NCI-H774 (cell line): ENCODE measurements at regions not wholly inside any gene's neighbourhood (a gene's known extent, or its start where the extent isn't known, plus 50 kb on each side); places are given as distances from the start of the nearest gene placed in this dataset.
"Not testable (repeated sequence)": the region's sequence is repeated elsewhere in the genome, so short reads cannot be mapped to it uniquely, and the experiment has no call there.

Experiments
- DNase-seq: peaks from one replicate; lab custom pipeline; 2025; lab: John Stamatoyannopoulos, UW

GRCh38 chr11:98036810-98037209 lies 983.9 kb upstream of the CNTN5 start:
- DNase-seq = no peak

DNA sequence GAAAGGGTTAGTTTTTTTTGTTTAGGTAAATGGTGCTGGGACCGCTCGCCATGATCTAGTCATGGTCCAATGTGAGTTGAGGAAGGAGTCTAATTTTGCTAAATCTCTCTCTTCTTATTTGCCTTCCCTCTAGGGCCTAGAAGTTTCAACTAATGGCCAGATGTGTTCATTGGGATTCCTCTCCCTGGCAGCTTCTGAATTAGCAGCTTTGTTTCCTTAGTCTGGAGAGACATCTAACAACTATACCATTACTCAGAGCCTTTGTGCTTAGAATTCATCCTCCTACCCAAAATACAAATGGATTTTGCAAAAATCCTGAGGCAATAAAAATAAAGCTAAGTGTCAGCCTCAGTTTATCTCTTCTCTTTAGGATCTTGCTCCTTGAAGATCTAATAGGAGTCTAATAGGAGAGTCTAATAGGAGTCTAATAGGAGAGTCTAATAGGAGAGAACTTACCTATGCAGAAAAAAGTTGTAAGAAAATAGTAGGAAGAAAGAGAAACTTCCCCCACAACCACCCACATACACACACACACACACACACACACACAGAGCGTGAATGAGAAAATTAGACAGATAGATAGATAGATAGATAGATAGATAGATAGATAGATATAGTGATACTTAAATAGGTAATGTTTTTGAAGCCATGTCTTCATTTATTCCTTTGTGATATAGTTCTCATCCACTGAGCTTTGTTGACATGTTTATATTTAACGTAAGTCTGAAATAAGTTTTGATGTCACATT lies 980.5 kb upstream of the CNTN5 start:
- DNase-seq = no peak

DNA sequence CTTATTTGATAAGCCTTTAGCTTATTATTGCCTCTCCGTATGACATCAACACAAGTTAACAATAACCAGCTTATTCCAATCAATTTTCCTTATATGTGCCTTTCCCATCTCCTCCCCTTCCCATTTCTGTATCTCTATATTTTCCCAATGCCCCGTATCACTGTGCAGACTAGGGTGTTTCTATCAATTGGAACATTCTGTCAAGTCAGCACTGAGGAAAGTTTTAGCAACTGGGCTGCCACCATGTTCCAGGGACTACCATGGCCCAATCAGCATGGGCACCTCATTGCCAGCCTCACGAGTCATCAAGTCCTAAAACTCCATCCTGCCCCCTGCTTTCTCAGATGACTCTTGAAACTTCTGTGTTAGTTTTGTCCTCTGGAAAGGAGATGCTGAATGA lies 973.1 kb upstream of the CNTN5 start:
- DNase-seq = no peak

- no peak for DNase-seq
These were observed 966.9 kb upstream of the CNTN5 start for GRCh38 chr11:98053851-98054250.

- DNase-seq = no peak
These were observed 963.8 kb upstream of the CNTN5 start for GRCh38 chr11:98056945-98057344.

- DNase-seq = no peak
These were observed 961.3 kb upstream of the CNTN5 start for GRCh38 chr11:98059488-98059887.

GRCh38 chr11:98060759-98061158 lies 960.0 kb upstream of the CNTN5 start:
- DNase-seq = no peak

DNA sequence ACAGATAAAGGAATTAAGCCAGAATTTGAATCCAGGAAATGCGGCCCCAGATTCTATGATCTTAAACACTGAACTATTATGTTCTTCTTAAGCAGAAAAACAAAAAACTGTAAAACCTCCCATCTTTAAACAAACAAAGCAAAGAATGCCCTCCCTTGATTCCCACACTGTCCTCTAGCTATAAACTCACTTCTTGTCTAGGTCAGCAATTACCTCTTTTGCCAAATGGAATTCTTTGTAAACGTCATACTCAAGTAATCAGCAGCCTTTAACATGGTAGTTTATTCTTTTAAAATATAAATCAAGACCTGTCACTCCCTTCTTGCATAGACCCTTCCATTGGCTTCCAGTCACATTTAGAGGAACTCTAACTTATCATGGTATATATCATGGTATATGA lies 958.9 kb upstream of the CNTN5 start:
- DNase-seq = no peak

GRCh38 chr11:98062714-98063113 lies 958.0 kb upstream of the CNTN5 start:
- DNase-seq = no peak

GRCh38 chr11:98068251-98068650 lies 952.5 kb upstream of the CNTN5 start:
- DNase-seq = no peak

DNA sequence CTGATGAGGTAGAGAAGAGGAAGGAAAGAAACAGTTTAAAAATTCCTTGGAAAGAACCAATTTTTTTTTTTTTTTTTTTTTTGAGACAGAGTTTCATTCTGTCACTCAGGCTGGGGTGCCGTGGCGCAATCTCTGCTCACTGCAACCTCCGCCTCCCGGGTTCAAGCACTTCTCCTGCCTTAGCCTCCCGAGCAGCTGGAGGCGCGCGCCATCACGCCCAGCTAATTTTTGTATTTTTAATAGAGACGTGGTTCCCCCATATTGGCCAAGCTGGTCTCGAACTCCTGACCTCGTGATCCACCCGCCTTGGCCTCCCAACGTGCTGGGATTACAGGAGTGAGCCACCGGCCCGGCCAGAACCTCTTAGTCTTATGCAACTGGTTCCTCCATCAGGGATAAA lies 951.6 kb upstream of the CNTN5 start:
- DNase-seq = not testable (repeated sequence)

DNA sequence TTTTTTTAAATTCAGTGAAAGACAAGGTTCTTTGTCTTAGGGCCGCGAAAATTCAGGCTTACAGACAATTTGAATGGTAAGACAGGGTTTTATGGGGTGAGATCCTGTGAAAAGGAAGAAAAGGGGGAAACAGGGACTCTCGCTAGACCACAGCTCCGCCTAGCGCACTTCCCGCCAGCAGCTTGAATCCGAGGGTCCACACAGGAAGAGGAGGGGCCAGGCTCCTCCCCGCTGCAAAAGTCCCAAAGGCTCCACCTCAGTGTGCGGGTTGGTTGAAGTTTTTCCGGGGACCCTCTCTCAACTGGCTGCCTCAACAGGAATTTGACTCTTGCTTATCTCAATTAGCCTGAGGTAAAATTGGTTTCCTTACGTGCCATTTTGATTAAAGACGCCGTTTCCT lies 950.9 kb upstream of the CNTN5 start:
- no peak for DNase-seq

DNA sequence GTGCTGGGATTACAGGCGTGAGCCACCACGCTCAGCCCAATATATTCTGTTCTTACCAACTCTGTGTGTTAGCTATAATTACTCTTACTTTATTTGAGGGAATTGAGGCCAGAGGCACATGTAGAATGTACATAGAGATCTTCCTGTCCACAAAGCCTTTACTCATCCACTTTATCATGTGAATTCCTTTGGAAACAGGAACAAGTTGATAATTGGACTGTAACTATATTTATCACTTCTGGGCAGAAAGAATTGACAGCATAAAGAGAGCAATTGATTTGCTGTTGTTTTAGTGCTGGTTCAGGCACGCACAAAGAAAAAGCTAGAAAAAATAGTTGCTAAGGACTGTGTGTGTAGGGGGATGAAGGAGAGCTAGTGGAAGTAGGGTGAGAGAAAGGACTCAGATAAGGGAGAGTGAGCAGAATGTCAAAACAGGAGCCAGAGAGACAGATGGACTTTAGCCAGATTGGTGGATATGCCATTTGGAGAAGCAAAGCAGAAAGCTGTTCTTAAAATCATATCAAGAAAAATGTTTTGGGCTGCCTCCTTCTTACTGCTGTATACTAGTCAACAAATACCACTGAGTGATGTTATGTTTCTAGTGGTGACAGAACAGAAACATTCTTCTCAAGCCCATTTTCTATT lies 929.8 kb upstream of the CNTN5 start:
- no peak for DNase-seq

- no peak for DNase-seq
These were observed 921.4 kb upstream of the CNTN5 start for GRCh38 chr11:98099371-98099770.

GRCh38 chr11:98100689-98101088 lies 920.1 kb upstream of the CNTN5 start:
- DNase-seq = no peak

DNA sequence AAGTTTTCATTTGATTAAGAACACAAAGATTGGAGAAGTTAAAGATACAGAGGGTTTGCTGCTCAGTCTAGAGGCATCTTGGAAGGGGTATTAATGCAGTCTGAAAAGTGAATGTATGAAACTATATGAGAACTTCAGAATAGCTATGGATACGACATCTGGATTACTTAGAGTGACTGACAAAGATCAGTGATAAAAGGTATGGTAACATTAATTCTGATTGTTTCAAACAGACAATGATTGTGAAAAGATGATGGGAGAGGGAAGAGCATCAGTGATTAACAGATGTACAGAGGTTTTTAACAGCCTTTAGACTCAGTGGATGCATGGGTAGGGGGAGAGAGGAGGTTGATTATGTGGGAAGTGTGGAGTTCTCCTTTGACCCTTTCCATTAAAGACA lies 919.4 kb upstream of the CNTN5 start:
- DNase-seq = no peak

GRCh38 chr11:98104249-98104648 lies 916.5 kb upstream of the CNTN5 start:
- no peak for DNase-seq

DNA sequence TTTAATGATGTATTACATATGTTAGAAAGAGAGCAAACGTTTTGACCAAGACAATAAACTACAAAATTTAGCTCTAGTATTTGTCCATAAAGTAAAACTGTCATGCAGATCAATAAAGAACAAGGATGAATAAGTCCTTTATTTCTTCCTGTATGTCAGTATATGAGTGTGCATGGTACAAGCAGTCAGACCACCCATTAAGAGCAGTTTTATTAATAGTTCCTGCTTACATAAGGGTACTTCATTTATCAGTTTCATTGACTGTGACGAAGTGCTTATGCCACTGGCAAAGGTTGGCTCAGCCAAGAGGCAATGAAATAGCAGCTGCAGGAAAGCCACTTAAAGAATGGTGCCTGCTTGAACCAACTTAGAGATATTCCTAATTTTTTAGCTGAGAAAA lies 913.0 kb upstream of the CNTN5 start:
- peak; percentile 86 for DNase-seq

DNA sequence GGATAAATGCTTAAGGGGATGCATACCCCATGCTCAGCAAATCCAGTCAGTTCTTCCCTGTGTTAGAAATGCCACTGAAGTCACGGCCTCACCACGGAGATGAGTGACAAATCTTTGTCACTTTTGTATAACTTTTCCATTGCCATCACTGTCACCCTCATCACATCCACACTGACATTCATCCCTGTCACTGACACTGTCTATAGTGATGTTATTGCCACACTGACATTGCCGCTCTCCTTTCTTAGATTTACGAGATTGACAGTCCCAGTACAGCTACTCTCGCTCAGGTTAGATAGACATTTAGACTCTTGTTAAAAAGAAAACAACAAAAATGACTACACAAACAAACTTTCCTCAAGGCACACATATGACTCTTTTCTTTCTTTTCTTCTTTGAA lies 910.7 kb upstream of the CNTN5 start:
- no peak for DNase-seq

GRCh38 chr11:98115873-98116272 lies 904.9 kb upstream of the CNTN5 start:
- DNase-seq = no peak

DNA sequence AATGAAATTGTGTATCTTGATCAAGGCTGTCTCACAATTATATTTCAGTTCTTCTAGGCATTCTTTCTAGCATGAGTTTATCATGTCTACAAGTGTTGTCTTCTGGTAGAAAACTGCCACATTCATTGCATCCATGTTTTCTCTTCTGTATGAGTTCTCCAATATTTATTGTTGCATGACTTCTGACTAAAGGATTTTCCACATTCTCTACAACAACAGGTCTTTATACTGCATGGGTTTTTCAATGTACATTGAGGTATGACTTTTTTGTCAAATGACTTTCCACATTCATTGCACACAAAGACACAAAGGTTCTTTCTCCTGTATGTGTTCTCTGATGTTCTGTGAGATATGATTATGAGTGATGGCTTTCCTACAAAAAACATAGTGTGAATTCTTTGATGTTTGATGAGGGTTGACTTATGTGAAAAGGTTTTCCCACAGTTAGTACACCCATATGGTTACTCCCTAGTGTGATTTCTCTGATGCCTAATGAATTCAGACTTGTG lies 890.6 kb upstream of the CNTN5 start:
- DNase-seq = no peak

- DNase-seq = no peak
These were observed 884.4 kb upstream of the CNTN5 start for GRCh38 chr11:98136357-98136756.

DNA sequence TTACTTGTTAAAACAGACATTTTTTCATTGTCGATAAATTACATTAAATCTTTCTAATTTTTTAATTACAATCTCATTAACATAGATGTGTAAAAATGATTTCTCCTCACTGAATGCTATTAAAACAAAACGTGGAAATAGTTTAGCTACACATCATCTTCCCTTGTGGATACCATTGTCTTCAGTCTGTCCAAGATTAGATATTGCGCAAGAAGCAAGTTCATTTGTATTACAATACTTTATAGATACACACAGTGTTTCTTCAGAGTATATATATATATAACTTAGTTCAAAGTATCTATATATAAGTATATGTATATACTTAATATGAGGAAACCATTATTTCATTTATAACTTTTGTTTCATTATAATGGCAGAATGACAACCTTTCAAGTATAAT lies 883.3 kb upstream of the CNTN5 start:
- no peak for DNase-seq

DNA sequence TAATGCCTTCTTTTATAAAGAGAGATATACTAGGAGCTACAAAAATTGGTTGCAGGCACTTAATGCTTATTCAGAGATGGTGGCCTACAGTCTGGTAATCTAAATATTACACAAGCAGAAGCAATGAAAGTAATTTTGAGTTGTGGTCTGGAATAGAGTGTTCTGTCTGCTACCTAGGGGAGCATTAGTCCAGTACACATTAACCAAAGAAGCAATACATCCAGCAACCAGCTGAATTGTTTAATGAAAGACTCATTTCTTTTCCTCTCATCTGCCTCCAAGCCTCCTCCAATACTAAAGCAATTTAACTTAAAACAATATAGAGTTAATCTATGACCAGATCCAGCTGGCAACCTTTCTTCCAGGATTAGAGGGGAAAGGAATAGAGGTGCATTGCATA lies 877.1 kb upstream of the CNTN5 start:
- DNase-seq = no peak
